ENCODE measurements at regions not wholly inside any gene's neighbourhood (a gene's known extent, or its start where the extent isn't known, plus 50 kb on each side); places are given as distances from the start of the nearest gene placed in this dataset.

DNA sequence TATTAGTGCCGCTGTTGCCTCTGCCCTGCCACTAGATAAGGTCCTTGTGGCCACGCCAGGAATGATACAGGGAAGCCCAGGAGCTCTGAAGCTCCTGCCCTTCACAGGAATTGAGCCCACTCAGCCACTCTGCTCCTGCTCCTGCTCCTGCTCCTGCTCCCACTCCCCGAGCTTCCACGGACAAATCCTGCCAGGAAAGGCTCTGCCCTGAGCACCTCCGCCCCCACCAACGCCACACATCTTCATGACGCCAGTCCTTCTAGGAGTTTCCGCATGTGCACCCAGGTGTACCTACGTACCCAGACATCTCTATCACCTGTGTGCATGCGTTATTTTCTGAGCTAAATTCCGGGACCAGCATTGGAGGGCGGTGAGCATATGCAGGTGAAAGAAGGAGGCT is 369.1 kb downstream of the C16orf95 start:
- TF ChIP-seq ZFHX2 (tag by site-specific recombination; conservative IDR thresholded peaks at IDR 0.05) (no peak), ZNF626 (tag by site-specific recombination; IDR thresholded peaks at IDR 0.05) (no peak), ZNF664 (tag by site-specific recombination; IDR thresholded peaks at IDR 0.05) (no peak), MEIS1 (CRISPR knock-in tag; IDR thresholded peaks at IDR 0.05; ENCODE audit: borderline replicate concordance) (no peak)
- TF ChIP-seq, protein P1, sequence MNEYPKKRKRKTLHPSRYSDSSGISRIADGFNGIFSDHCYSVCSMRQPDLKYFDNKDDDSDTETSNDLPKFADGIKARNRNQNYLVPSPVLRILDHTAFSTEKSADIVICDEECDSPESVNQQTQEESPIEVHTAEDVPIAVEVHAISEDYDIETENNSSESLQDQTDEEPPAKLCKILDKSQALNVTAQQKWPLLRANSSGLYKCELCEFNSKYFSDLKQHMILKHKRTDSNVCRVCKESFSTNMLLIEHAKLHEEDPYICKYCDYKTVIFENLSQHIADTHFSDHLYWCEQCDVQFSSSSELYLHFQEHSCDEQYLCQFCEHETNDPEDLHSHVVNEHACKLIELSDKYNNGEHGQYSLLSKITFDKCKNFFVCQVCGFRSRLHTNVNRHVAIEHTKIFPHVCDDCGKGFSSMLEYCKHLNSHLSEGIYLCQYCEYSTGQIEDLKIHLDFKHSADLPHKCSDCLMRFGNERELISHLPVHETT (tag by site-specific recombination; IDR thresholded peaks at IDR 0.05) = no peak
- TF ChIP-seq, protein P2, sequence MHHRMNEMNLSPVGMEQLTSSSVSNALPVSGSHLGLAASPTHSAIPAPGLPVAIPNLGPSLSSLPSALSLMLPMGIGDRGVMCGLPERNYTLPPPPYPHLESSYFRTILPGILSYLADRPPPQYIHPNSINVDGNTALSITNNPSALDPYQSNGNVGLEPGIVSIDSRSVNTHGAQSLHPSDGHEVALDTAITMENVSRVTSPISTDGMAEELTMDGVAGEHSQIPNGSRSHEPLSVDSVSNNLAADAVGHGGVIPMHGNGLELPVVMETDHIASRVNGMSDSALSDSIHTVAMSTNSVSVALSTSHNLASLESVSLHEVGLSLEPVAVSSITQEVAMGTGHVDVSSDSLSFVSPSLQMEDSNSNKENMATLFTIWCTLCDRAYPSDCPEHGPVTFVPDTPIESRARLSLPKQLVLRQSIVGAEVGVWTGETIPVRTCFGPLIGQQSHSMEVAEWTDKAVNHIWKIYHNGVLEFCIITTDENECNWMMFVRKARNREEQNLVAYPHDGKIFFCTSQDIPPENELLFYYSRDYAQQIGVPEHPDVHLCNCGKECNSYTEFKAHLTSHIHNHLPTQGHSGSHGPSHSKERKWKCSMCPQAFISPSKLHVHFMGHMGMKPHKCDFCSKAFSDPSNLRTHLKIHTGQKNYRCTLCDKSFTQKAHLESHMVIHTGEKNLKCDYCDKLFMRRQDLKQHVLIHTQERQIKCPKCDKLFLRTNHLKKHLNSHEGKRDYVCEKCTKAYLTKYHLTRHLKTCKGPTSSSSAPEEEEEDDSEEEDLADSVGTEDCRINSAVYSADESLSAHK (tag by site-specific recombination; IDR thresholded peaks at IDR 0.05) = no peak
- TF ChIP-seq, protein P3, sequence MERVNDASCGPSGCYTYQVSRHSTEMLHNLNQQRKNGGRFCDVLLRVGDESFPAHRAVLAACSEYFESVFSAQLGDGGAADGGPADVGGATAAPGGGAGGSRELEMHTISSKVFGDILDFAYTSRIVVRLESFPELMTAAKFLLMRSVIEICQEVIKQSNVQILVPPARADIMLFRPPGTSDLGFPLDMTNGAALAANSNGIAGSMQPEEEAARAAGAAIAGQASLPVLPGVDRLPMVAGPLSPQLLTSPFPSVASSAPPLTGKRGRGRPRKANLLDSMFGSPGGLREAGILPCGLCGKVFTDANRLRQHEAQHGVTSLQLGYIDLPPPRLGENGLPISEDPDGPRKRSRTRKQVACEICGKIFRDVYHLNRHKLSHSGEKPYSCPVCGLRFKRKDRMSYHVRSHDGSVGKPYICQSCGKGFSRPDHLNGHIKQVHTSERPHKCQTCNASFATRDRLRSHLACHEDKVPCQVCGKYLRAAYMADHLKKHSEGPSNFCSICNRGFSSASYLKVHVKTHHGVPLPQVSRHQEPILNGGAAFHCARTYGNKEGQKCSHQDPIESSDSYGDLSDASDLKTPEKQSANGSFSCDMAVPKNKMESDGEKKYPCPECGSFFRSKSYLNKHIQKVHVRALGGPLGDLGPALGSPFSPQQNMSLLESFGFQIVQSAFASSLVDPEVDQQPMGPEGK (tag by site-specific recombination; IDR thresholded peaks at IDR 0.05) = no peak
